ENCODE measurements at regions not wholly inside any gene's neighbourhood (a gene's known extent, or its start where the extent isn't known, plus 50 kb on each side); places are given as distances from the start of the nearest gene placed in this dataset.
"Not testable (repeated sequence)": the region's sequence is repeated elsewhere in the genome, so short reads cannot be mapped to it uniquely, and the experiment has no call there.

- no peak for DNase-seq
Observed at GRCh38 chrX:13179586-13179985, 135.2 kb upstream of the FAM9C start.

DNA sequence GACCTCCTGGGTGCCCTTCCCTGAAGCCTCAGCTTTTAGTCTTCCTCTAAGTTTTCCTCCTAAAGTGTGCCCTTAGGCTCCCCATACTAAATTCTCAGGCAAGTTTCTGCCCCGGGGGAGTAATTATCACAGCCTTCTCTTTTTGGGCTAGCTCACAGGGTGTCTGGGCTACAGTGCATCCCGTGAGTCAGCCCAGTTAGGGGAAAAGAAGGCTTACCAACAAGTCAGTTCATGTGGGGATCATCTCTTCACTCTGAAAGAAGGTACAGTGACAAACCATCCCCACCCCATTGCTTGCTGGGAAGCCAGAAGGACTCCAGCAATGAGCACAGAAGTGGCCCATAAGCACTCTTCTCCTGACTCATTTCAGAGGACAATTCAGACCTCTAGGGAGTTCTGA lies 134.7 kb upstream of the FAM9C start:
- no peak for DNase-seq

DNA sequence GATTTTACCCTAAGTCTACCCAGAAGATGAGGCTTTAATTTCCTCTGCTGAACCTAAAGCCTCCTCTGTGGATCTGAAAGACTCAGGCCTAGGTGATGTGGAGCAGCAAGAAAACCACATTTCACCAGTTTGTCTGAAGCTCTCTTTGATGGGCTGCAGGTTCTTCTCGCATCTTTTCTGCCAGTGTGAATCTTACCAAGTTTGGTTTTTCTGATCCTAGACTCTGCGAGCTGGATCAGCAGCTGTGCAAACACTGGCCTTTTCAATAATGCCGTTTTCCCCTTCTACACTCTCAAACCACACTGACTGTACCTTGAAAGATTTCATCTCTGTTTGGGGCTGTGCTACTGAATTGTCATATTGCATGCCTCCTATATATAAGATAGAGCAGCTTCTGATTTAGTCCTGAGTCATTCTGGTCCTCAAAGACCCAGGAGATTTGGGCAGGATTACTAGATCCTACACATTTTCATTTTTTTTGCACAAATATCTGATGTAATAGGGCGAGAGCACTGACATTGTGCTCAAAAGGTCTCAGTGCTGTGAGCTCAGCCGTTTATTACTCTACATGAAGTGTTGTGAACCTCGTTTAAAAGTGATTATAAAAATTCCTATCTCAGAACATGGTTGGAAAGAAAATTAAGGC lies 133.6 kb upstream of the FAM9C start:
- no peak for DNase-seq

- no peak for DNase-seq
Observed at GRCh38 chrX:13175056-13175455, 130.6 kb upstream of the FAM9C start.

- no peak for DNase-seq
Observed at GRCh38 chrX:13170966-13171558, 126.6 kb upstream of the FAM9C start.

DNA sequence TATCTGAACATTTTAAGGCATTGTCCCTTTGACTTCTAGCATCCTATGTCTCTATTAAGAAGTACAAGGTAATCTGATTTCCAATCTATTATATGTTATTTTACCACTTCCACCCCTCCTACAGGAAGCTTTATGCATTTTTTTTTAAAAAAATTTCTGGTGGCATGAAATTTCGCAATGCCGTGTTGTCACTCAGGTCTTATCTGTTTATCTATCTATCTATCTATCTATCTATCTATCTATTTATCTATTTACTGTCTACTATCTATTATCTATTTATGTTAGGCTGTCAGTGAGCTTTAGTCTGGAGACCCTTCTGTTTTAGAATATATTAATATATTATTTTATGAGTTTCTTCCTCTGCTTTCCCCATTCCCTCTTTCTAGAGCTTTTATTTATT lies 125.3 kb upstream of the FAM9C start:
- no peak for DNase-seq

DNA sequence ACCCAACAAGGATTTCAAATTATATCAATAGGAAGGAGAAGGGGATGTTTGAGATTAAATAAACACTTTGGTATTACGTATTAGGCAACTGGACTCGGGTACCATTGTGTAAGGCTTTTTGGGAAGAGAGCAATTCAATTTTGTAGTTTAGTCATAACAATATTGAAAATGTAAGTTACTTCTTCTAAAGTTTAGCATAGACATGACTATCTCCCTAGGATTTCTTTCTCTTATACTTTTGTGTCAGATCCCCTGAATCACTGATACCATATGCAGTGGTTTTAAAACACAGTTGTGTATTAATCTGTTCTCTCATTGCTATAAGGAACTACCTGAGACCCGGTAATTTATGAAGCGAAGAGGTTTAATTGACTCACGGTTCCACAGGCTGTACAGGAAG lies 123.8 kb upstream of the FAM9C start:
- DNase-seq = no peak

- peak in 1 of 5 experiments; percentile 27 for DNase-seq
Observed at GRCh38 chrX:13167481-13168231, 123.2 kb upstream of the FAM9C start.

- no peak for DNase-seq
Observed at GRCh38 chrX:13165266-13166189, 121.1 kb upstream of the FAM9C start.

DNA sequence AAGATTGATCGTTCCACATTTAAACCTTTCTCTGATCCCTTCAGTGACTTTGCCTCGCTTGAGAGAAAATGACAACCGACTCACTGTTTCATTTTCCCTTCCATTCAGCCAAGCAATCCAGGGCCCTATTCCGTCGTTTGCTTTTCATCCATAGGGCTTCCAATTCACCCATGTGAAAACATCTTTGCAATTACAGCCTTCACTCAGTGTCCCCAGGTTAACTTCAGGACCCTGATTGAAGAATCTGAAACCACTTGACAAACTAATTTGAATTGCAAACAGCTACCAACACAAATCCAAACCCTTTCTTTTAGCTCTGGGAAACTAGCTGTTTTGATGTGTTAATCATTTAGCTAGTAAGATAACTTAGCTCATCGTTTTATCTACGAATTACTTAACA lies 120.2 kb upstream of the FAM9C start:
- no peak for DNase-seq

DNA sequence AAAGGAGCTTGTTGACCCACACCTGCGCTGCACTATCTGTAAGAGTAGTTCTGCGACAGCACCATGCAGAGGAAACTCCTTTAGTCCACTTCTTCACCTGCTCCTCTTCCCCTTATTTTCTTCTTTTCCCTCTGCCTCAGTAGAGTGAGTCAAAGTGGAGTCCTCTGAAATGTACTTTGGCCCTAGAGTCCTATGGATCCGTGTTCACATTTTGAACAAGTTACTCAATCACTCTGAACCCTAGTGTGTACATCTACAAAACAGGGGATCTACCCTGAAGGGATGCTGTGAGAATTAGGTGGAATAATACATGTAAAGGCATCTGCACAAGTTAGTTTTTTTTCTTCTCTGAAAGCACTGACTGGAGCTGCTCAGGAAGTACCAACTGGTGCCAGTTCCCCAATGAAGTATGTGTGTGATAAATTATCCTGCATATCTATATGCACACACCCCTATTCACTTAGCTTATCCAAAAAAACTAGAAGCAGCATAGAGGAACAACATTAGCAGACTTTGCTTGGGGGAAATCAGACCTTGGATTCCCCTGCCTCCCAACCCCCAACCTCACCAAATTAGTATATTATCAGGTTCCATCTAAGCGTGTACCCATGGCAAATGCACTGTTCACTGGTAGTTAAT lies 118.5 kb upstream of the FAM9C start:
- no peak for DNase-seq

- DNase-seq = no peak
Observed at GRCh38 chrX:13159886-13160285, 115.5 kb upstream of the FAM9C start.

DNA sequence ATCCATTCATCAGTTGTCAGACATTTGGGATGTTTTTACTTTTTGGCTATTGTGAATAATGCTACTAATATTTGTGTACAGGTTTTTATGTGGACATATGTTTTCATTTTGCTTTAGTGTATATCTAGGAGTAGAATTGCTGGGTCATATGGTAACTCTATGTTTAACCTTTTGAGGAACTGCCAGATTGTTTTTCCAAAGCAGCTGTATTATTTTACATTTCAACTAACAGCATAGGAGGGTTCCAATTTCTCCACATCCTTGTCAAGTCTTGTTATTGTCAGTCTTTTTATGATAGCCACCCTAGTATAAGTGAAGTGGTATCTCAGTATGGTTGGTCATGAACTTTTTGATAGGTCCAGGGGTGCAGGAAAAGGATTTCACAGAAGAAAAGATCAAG lies 114.5 kb upstream of the FAM9C start:
- DNase-seq = no peak

DNA sequence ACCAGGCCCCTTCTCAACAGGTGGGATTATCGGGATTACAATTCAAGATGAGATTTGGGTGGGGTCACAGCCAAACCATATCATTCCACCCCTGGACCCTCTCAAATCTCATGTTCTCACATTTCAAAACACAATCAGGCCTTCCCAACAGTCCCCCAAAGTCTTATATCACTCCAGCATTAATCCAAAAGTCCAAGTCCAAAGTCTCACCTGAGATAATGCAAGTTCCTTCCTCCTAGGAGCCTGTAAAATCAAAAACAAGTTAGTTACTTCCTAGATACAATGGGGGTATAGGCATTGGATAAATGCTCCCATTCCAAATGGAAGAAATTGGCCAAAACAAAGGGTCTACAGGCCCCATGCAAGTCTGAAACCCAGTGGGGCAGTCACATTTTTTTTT lies 111.1 kb upstream of the FAM9C start:
- not testable (repeated sequence) for DNase-seq

DNA sequence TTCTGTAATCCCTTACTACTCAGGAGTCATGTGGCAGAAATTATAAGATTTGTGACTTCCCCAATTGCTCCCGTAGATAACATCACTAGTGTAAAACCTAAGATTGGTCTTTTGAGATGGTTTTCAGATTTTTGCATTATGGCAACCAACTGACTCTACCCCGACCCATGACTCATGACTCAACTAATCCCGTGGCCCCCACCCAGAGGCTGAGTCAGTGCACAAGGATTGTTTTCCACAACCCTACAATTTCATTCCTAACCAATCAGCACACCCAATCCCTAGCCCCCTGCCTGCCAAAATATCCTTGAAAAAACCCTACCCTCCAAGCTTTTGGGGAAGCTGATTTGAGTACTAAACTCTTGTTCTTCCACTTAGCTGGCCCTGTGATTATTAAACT lies 109.4 kb upstream of the FAM9C start:
- DNase-seq = no peak

GRCh38 chrX:13152518-13153185 lies 108.2 kb upstream of the FAM9C start:
- no peak for DNase-seq

DNA sequence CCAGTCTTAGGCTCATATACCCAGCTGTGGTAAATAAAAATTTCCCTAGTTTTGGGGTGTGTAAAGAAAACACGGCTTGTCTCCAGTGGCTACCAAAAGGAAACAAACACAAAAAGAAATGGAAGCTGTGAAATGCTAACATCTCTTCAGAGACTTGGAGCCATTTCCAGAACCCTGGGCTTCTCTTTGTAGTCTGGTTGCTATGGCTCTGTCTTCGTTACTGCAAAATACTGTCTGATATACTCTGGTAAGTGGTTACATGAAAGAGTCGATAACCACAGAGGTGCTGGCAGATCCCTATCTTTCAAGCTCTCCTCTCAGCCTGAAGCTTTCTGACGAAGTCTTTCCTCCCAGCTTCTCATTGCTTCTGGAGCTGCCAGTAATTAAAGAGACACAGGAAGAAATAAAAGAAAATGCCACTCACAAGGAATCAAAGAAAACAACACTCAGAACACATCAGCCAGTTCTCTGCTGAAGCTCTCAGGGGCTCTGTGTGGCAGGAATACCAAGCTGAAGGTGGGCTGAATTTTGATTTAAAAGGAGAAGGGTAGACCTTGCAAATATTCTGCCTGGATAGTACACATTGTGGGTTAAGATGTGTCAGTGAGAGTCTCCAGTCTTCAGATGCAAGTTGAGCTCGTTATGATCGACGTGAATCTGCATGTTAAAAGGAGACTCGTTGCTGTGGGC lies 107.6 kb upstream of the FAM9C start:
- peak in 3 of 5 experiments; percentile 33 to 90 (median 77) for DNase-seq

DNA sequence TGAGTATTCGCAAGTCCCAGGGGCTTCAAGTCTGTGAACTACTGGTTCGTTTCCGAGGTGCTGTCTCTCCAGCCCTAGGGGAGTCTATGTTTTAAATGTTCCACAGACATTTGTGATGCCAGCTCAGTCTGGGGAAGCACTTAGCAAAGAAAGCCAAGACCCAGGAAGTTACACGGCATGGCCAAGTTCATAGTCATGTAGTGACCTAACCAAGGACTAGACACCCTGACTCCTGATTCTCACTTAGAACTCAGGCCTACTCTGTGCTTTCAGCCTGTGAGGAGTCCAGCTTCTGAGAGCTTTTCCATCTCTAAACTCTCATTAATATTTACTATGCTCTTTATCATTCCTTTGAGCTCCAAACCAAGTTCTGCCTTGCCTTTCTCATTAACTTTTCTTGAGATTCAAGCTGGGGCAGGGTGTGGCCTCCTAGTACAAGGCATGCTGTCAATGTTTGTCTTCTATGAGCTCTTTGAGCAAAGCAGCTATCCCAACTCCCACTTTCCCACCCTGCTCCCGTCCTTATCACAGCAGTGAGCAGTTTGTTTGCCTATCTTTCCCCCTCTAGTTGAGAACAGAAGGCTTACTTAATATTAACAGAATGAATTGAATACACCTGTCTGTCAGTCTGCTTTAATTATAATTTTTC lies 105.4 kb upstream of the FAM9C start:
- DNase-seq = no peak

- DNase-seq = no peak
Observed at GRCh38 chrX:13147733-13148132, 103.3 kb upstream of the FAM9C start.

- no peak for DNase-seq
Observed at GRCh38 chrX:13147147-13147546, 102.7 kb upstream of the FAM9C start.
